Hematopoietic multipotent progenitor cell treated with erythropoietin and hydrocortisone succinate and interleukin-3 and kit ligand, for 15 days (in vitro differentiated cells): ENCODE measurements at regions not wholly inside any gene's neighbourhood (a gene's known extent, or its start where the extent isn't known, plus 50 kb on each side); places are given as distances from the start of the nearest gene placed in this dataset.
A peak's percentile ranks its signal among the peaks of the same experiment; 100 is the strongest.

Source experiments
- DNase-seq: peaks from one replicate; pipeline ENCODE4 v3.0.0-alpha.2; 2015; ENCODE audit warnings: low spot score

- no peak for DNase-seq
Measured at GRCh38 chr2:15719566-15720313, 128.1 kb downstream of the DDX1 start.

- DNase-seq: no peak
Measured at GRCh38 chr2:15720561-15721307, 129.1 kb downstream of the DDX1 start.

- DNase-seq: no peak
Measured at GRCh38 chr2:15721411-15722067, 129.9 kb downstream of the DDX1 start.

- no peak for DNase-seq
Measured at GRCh38 chr2:15722980-15723379, 131.3 kb downstream of the DDX1 start.

- DNase-seq: no peak
Measured at GRCh38 chr2:15724235-15724634, 132.6 kb downstream of the DDX1 start.

GRCh38 chr2:15725101-15725781 lies 133.6 kb downstream of the DDX1 start:
- DNase-seq: no peak

GRCh38 chr2:15725782-15726112 lies 134.1 kb downstream of the DDX1 start:
- DNase-seq: no peak

GRCh38 chr2:15726321-15727057 lies 134.8 kb downstream of the DDX1 start:
- no peak for DNase-seq

GRCh38 chr2:15727396-15728244 lies 136.0 kb downstream of the DDX1 start:
- no peak for DNase-seq

- DNase-seq: no peak
Measured at GRCh38 chr2:15728245-15728938, 136.7 kb downstream of the DDX1 start.

- no peak for DNase-seq
Measured at GRCh38 chr2:15729001-15729400, 137.3 kb downstream of the DDX1 start.

- no peak for DNase-seq
Measured at GRCh38 chr2:15729709-15730544, 138.3 kb downstream of the DDX1 start.

- peak; percentile 46 for DNase-seq
Measured at GRCh38 chr2:15730545-15731212, 139.0 kb downstream of the DDX1 start.

- DNase-seq: no peak
Measured at GRCh38 chr2:15731213-15731888, 139.7 kb downstream of the DDX1 start.

GRCh38 chr2:15731889-15732271 lies 140.2 kb downstream of the DDX1 start:
- DNase-seq: no peak

- no peak for DNase-seq
Measured at GRCh38 chr2:15732341-15733077, 140.8 kb downstream of the DDX1 start.

- DNase-seq: no peak
Measured at GRCh38 chr2:15733867-15734673, 142.4 kb downstream of the DDX1 start.
